ENCODE measurements at regions not wholly inside any gene's neighbourhood (a gene's known extent, or its start where the extent isn't known, plus 50 kb on each side); places are given as distances from the start of the nearest gene placed in this dataset.
"Not testable (repeated sequence)": the region's sequence is repeated elsewhere in the genome, so short reads cannot be mapped to it uniquely, and the experiment has no call there.

GRCh38 chr5:26192486-26192885 is 845.9 kb downstream of the CDH9 start:
- no peak for DNase-seq

GRCh38 chr5:26181582-26181981 is 856.8 kb downstream of the CDH9 start:
- DNase-seq = no peak

GRCh38 chr5:26148569-26149107 is 889.7 kb downstream of the CDH9 start:
- DNase-seq = peak; percentile 51

DNA sequence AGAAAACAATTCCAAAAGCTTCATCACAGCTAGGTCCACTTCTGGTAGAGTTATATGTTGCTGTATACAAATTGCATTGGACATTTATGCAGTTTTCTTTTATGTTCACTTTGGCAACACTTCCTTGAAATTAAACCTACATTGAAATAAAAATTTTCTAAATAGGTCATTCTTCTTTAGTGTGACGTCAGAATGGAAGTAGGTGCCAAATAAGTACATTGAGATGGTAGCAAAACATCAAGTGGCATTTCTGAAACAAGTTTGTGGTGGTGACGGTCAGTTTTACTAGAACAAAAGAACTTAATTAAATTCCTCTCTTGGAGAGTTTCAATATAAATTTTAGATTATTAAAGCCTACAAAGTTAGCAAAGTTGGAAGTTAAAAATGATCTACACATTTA is 895.1 kb downstream of the CDH9 start:
- DNase-seq = no peak

DNA sequence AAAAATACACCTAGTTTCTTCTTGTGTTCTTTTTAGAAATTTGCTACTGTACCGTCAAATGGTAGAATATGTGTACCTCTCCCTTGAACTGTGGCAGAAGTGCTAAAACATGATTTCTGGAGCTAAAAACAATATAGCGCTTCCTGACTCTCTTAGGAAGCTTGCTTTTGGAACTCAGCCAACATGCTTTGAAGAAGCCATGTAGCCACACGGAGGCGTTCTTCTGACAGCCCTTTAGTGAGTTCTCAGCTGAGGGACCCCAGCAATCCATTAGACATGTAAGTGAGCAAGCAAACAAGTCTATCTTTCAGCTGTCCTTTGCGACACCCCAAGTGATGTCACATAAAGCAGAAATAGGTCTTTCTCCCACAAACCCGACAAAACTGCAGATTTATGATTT is 917.0 kb downstream of the CDH9 start:
- peak; percentile 48 for DNase-seq

DNA sequence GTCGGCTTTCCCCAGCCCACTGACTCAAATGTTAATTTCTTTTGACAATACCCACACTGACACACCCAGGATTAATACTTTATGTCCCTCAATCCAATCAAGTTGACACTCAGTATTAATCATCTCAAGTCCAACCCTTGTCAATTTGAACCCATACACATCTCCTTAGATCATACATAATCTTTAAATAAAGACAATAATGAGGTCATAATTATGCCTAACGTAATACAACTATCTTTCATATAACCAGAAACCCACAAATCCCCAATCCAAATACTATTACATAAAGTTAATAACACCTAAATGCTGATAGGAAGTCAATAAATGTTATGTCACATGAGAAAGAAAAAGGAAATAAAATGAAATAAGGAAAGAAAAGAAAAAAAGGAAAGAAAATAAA is 934.2 kb downstream of the CDH9 start:
- no peak for DNase-seq

DNA sequence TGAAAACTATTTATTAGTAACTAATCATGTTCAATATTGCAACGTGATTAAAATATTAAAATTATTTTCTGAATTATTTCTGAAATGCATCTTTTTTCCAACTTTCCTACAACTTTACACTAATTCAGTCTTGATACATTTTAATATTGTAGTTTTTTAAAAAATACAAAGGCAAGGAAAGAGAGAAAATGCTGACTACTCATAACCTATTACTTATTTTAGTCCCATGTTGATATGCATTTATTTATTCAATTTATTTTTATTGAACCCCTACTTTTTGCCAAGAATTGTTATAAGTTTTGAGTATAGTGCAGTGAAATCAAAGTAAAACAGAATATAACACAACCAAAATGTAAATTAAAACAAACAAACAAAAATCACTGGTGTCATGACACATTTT is 978.2 kb downstream of the CDH9 start:
- DNase-seq = no peak

DNA sequence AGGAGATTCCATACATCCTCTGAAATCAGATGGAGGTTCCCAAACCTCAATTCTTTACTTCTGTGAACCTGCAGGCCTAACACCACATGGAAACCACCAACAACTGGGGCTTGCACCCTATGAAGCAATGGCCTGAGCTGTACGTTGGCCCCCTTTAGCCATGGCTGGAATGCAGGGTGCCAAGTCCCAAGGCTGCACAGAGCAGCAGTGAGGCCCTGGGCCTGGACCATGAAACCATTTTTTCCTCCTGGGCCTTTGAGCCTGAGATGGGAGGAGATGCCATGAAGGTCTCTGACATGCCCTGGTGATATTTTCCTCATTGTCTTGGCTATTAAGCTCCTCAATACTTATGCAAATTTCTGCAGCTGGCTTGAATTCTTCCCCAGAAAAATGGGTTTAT is 983.8 kb downstream of the CDH9 start:
- no peak for DNase-seq

DNA sequence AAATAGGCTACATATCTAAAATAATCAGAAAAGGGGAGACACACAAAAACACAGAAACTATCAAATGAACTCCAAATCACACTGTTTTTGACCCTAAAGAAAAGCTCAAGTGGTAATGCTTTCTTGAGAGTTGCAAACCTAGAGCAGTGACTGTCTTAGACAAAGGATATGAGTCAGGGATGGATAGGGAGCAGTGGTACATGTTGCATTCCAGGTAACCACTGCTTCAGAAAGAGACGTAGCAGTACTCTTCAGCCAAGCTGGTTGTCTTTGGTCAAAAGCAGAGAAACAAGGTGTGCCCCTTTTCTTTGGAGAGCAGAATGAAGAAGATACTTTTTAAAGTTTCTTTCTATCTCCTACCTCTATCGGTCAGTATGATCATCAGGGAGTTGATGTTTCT is 1003.6 kb downstream of the CDH9 start:
- peak; percentile 66 for DNase-seq

GRCh38 chr5:26031481-26031880 is 1006.9 kb downstream of the CDH9 start:
- DNase-seq = peak; percentile 90

DNA sequence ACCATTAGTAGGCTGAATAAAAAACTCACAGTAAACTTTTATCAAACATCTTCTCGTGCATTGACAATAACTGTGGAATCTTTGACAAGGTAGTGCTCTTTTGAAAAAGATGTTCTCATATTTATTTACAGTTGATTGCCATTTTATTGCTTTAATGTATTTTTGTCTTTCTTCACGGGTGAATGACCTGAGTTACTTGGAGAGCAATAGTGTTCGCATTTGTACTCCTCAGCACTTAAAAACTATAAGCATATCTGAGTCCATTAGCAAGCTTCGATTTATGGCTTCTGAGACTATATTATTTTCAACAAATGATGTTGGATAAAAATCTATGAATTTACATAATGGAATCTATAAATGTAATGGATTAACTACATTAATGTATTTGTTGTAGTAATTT is 1012.3 kb downstream of the CDH9 start:
- DNase-seq = no peak

DNA sequence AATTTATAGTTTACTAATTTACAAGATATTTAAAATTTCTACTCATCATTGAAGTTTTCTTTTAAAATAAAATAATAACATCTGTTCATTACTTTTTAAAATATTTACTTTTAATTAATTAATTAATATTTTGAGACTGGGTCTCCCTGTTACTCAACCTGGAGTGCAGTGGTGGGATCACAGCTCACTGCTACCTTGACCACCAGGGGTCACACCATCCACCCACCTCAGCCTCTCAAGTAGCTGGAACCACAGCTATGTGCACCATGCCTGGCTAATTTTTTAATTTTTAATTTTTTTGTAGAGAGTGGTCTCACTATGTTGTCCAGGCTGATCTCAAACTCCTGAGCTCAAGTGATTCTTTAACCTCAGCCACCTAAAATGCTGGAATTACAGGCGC is 1013.6 kb downstream of the CDH9 start:
- DNase-seq = no peak

DNA sequence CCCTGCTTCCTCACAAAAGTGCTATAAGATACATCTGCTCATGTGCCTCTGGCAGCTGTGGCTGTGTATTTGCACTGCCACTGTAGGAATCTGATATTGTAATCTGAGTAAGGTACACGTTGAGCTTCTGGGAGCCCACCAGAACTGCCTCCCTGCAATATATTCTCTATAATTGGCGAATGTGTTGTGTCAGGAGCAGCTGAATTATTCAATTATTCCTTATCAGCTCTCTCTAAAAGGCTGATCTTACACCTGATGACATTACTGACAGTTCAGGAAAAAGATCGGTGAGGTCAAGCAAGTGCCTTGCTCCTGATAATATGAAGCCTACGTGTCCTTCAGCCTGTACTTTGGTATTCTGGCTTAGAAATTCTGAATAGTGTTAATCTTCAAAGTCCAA is 1015.0 kb downstream of the CDH9 start:
- no peak for DNase-seq

GRCh38 chr5:26014206-26014605 is 1024.2 kb downstream of the CDH9 start:
- no peak for DNase-seq

DNA sequence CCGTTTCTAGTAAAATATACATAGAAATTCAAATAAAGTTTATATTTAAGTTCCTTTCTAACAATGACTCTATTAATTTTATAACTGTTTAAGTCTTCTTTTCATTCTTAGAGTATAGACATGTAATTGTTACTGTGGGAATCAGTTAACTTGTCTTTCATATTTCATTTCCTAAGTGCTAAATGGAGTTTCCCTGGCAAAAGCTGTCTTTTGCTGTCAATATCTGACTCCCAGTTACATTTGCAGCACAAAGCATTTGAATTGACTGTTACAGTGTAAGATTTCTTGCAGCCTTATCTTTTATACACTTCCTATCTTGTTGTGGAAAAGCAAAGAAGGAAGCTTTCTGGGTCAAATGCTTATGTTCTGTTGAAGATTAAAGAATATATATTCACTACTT is 1026.3 kb downstream of the CDH9 start:
- no peak for DNase-seq

- peak; percentile 70 for DNase-seq
Measured at GRCh38 chr5:26009742-26010141, 1028.6 kb downstream of the CDH9 start.

- no peak for DNase-seq
Measured at GRCh38 chr5:26003966-26004365, 1034.4 kb downstream of the CDH9 start.

DNA sequence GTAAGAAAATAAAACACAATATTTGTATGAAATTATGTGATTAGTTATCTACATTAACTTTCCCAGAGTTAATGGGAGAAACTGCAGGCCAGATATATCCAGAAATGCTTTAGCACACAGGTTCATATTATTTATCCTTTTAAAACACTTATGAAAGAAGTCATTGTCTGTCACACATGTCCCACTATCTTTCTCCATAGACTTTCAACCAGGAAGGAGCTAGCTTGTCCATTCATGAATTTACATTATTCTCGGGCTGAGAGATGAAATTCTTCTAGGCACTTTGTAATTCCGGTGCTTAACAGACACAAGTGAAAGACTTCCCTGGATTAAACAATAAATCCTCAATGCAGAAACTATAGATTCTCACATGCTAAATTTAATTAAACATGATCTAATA is 1043.2 kb downstream of the CDH9 start:
- no peak for DNase-seq

DNA sequence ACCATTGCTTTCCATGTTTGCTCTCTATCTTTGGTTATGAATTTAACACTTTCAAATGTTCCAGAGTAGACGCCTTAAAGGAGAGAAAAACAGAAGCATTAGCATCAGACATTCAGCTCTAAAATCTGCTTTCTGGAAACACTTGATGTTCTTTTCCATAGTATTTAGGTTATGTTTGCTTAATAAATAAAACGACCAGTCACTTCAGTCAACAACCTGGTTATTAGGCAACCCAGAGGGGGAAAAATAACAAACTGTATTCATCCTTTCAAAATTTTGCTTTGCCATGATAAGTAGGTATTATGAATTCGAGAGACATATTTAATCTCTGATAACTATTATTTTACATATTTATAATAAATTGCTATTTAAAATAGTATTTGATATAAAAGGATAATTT is 1044.7 kb downstream of the CDH9 start:
- DNase-seq = no peak

DNA sequence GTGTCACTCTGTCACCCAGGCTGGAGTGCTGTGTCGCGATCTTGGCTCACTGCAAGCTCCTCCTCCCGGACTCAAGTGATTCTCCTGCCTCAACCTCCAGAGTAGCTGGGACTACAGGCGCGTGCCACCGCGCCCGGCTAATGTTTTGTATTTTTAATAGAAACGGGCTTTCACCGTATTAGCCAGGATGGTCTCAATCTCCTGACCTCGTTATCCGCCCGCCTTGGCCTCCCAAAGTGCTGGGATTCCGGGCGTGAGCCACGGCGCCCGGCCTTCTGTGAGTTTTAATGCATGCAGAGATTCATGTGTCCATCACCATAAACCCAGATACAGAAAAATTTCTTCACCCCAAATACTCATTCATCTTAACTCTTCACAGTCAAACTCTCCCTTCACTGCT is 1046.7 kb downstream of the CDH9 start:
- DNase-seq = no peak

GRCh38 chr5:25990771-25991170 is 1047.6 kb downstream of the CDH9 start:
- no peak for DNase-seq

- no peak for DNase-seq
Measured at GRCh38 chr5:25979086-25979485, 1059.3 kb downstream of the CDH9 start.

GRCh38 chr5:25975885-25976284 is 1062.5 kb downstream of the CDH9 start:
- DNase-seq = no peak

- DNase-seq = no peak
Measured at GRCh38 chr5:25974451-25974850, 1063.9 kb downstream of the CDH9 start.

GRCh38 chr5:25970906-25971489 is 1067.4 kb downstream of the CDH9 start:
- DNase-seq = no peak

GRCh38 chr5:25969042-25969441 is 1069.3 kb downstream of the CDH9 start:
- not testable (repeated sequence) for DNase-seq
